ENCODE measurements at regions not wholly inside any gene's neighbourhood (a gene's known extent, or its start where the extent isn't known, plus 50 kb on each side); places are given as distances from the start of the nearest gene placed in this dataset.
"Not testable (repeated sequence)": the region's sequence is repeated elsewhere in the genome, so short reads cannot be mapped to it uniquely, and the experiment has no call there.

DNA sequence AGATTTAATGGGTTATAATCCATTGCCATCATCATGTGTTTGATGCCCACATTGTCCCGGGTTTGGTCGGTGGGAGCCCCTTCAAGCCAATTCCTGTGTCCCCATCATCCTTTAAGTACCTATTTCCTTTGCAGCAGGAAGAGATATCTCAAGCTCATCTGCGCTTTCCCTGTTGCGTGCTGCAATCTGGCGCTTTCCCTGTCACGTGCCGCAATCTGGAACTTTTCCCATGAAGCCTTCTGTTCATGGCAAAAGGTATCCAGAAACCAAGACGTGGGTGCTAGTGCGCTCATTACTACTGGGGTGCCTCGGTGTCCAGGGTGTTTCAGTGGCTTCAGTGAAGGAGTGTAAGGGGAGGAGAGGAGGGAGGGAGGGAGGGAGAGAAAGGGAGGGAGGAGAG is 174.6 kb upstream of the ZNF469 start:
- no peaks in the 10 kb centered on the region for H4K20me1 ChIP-seq (ENCODE audit: insufficient read depth, low read length)
- no peak overlapping the region for H3K4me2 ChIP-seq (ENCODE audit: low read length)

GRCh38 chr16:88208776-88209175 is 174.0 kb upstream of the ZNF469 start:
- not testable (repeated sequence) for H3K4me3 ChIP-seq (ENCODE audit: low read depth, low read length, poor library complexity, severe bottlenecking); H3K4me2 ChIP-seq (ENCODE audit: low read length); H3K27ac ChIP-seq (ENCODE audit: low read depth, low read length, poor library complexity, severe bottlenecking); H4K20me1 ChIP-seq (ENCODE audit: insufficient read depth, low read length); H3K4me1 ChIP-seq (ENCODE audit: insufficient read depth, low read length, severe bottlenecking); H3K9me3 ChIP-seq (ENCODE audit: low read length); H3K79me2 ChIP-seq (ENCODE audit: insufficient read depth, low read length); H3K36me3 ChIP-seq (ENCODE audit: insufficient read depth, low read length); H3K27me3 ChIP-seq (ENCODE audit: insufficient read depth, low read length); H3K9me2 ChIP-seq (ENCODE audit: low read depth, low read length); H2AFZ ChIP-seq (ENCODE audit: low read length); H3K9ac ChIP-seq (ENCODE audit: low read length); H3F3A ChIP-seq (ENCODE audit: insufficient read depth, low read length)

More for the DNA sequence above, 174.6 kb upstream of the ZNF469 start:
- H3K36me3 ChIP-seq (ENCODE audit: insufficient read depth, low read length): no peaks in the 10 kb centered on the region
- TF ChIP-seq EZH2 (IDR thresholded peaks at IDR 0.05; ENCODE audit: borderline replicate concordance, low read length): no peak
- TF ChIP-seq, protein P1, sequence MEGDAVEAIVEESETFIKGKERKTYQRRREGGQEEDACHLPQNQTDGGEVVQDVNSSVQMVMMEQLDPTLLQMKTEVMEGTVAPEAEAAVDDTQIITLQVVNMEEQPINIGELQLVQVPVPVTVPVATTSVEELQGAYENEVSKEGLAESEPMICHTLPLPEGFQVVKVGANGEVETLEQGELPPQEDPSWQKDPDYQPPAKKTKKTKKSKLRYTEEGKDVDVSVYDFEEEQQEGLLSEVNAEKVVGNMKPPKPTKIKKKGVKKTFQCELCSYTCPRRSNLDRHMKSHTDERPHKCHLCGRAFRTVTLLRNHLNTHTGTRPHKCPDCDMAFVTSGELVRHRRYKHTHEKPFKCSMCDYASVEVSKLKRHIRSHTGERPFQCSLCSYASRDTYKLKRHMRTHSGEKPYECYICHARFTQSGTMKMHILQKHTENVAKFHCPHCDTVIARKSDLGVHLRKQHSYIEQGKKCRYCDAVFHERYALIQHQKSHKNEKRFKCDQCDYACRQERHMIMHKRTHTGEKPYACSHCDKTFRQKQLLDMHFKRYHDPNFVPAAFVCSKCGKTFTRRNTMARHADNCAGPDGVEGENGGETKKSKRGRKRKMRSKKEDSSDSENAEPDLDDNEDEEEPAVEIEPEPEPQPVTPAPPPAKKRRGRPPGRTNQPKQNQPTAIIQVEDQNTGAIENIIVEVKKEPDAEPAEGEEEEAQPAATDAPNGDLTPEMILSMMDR (IDR thresholded peaks at IDR 0.05; ENCODE audit: low read length): no peak
- H3K4me3 ChIP-seq (ENCODE audit: low read depth, low read length, poor library complexity, severe bottlenecking): no peak overlapping the region
- no peak overlapping the region for H2AFZ ChIP-seq (ENCODE audit: low read length)
- H3K27me3 ChIP-seq (ENCODE audit: insufficient read depth, low read length): no peaks in the 10 kb centered on the region
- H3K9me2 ChIP-seq (ENCODE audit: low read depth, low read length): no peaks in the 10 kb centered on the region
- no peaks in the 10 kb centered on the region for H3F3A ChIP-seq (ENCODE audit: insufficient read depth, low read length)
- H3K9ac ChIP-seq (ENCODE audit: low read length): no peak overlapping the region
- H3K79me2 ChIP-seq (ENCODE audit: insufficient read depth, low read length): no peaks in the 10 kb centered on the region
- no peak overlapping the region for H3K27ac ChIP-seq (ENCODE audit: low read depth, low read length, poor library complexity, severe bottlenecking)
- H3K4me1 ChIP-seq (ENCODE audit: insufficient read depth, low read length, severe bottlenecking): no peaks in the 10 kb centered on the region
- H3K9me3 ChIP-seq (ENCODE audit: low read length): no peaks in the 10 kb centered on the region

- not testable (repeated sequence) for H3K27ac ChIP-seq (ENCODE audit: low read depth, low read length, poor library complexity, severe bottlenecking); H3K4me3 ChIP-seq (ENCODE audit: low read depth, low read length, poor library complexity, severe bottlenecking); H3K4me1 ChIP-seq (ENCODE audit: insufficient read depth, low read length, severe bottlenecking); H3K4me2 ChIP-seq (ENCODE audit: low read length); H2AFZ ChIP-seq (ENCODE audit: low read length); H3K9ac ChIP-seq (ENCODE audit: low read length); H3K27me3 ChIP-seq (ENCODE audit: insufficient read depth, low read length); H3K9me3 ChIP-seq (ENCODE audit: low read length); H3F3A ChIP-seq (ENCODE audit: insufficient read depth, low read length); H3K79me2 ChIP-seq (ENCODE audit: insufficient read depth, low read length); H3K36me3 ChIP-seq (ENCODE audit: insufficient read depth, low read length); H3K9me2 ChIP-seq (ENCODE audit: low read depth, low read length); H4K20me1 ChIP-seq (ENCODE audit: insufficient read depth, low read length)
These were observed 173.2 kb upstream of the ZNF469 start for GRCh38 chr16:88209579-88209978.

DNA sequence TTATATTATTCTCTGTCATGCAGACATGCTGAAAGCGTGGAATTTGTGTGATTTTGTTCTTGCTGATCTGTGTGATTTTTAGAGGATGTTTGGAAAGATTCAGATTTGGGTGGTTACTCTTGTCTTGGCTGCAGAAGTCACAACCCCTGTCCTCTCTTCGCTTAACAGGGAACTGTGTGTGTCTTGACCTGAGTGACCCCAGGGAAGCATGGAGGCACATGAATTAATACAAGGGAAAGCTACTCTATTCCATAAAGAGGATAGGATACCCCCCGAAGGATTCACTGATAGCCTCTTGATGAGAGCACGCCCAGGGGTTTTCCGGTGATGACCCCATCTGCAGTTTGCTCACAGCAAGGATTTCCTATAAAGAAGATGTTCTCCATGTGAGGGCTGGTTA is 168.8 kb upstream of the ZNF469 start:
- not testable (repeated sequence) for H3K9me3 ChIP-seq (ENCODE audit: low read length); H3K9ac ChIP-seq (ENCODE audit: low read length); H3K9me2 ChIP-seq (ENCODE audit: low read depth, low read length); H3K4me3 ChIP-seq (ENCODE audit: low read depth, low read length, poor library complexity, severe bottlenecking); H2AFZ ChIP-seq (ENCODE audit: low read length); H3F3A ChIP-seq (ENCODE audit: insufficient read depth, low read length); H3K36me3 ChIP-seq (ENCODE audit: insufficient read depth, low read length); H3K27ac ChIP-seq (ENCODE audit: low read depth, low read length, poor library complexity, severe bottlenecking); H3K27me3 ChIP-seq (ENCODE audit: insufficient read depth, low read length); H3K4me1 ChIP-seq (ENCODE audit: insufficient read depth, low read length, severe bottlenecking); H3K79me2 ChIP-seq (ENCODE audit: insufficient read depth, low read length); H4K20me1 ChIP-seq (ENCODE audit: insufficient read depth, low read length); H3K4me2 ChIP-seq (ENCODE audit: low read length)

- not testable (repeated sequence) for H2AFZ ChIP-seq (ENCODE audit: low read length); H3K4me1 ChIP-seq (ENCODE audit: insufficient read depth, low read length, severe bottlenecking); H3K9ac ChIP-seq (ENCODE audit: low read length); H3K9me3 ChIP-seq (ENCODE audit: low read length); H3F3A ChIP-seq (ENCODE audit: insufficient read depth, low read length); H3K9me2 ChIP-seq (ENCODE audit: low read depth, low read length); H3K79me2 ChIP-seq (ENCODE audit: insufficient read depth, low read length); H3K27ac ChIP-seq (ENCODE audit: low read depth, low read length, poor library complexity, severe bottlenecking); H3K4me2 ChIP-seq (ENCODE audit: low read length); H3K27me3 ChIP-seq (ENCODE audit: insufficient read depth, low read length); H3K36me3 ChIP-seq (ENCODE audit: insufficient read depth, low read length); H4K20me1 ChIP-seq (ENCODE audit: insufficient read depth, low read length); H3K4me3 ChIP-seq (ENCODE audit: low read depth, low read length, poor library complexity, severe bottlenecking)
These were observed 161.6 kb upstream of the ZNF469 start for GRCh38 chr16:88221001-88221761.

DNA sequence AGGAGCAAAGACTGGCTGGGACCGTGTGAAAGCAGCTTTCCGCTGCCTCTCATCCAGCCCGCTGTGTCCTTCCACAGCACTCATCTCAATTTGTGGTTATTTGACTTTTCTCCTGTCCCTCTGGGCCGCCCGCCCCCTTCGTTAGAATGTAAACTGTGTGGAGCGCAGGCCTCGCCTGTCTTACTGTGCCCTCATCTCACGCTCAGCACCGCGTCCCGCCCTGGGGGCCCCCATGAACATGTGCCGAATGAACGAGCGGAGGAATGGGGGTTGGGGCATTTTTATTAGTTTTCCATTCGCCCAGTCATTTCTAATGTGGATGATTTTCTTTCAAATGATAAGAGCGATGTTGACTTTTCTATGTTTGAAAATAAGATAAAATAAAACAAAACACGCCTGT is 159.1 kb upstream of the ZNF469 start:
- not testable (repeated sequence) for H3K79me2 ChIP-seq (ENCODE audit: insufficient read depth, low read length); H3K36me3 ChIP-seq (ENCODE audit: insufficient read depth, low read length); H3K9ac ChIP-seq (ENCODE audit: low read length); H2AFZ ChIP-seq (ENCODE audit: low read length); H3F3A ChIP-seq (ENCODE audit: insufficient read depth, low read length); H3K27ac ChIP-seq (ENCODE audit: low read depth, low read length, poor library complexity, severe bottlenecking); H3K4me3 ChIP-seq (ENCODE audit: low read depth, low read length, poor library complexity, severe bottlenecking); H3K9me3 ChIP-seq (ENCODE audit: low read length); H3K4me2 ChIP-seq (ENCODE audit: low read length); H3K9me2 ChIP-seq (ENCODE audit: low read depth, low read length); H3K4me1 ChIP-seq (ENCODE audit: insufficient read depth, low read length, severe bottlenecking); H3K27me3 ChIP-seq (ENCODE audit: insufficient read depth, low read length); H4K20me1 ChIP-seq (ENCODE audit: insufficient read depth, low read length)

Measured in OCI-LY1 (cell line).